Keratinocyte (primary cell): ENCODE measurements at regions not wholly inside any gene's neighbourhood (a gene's known extent, or its start where the extent isn't known, plus 50 kb on each side); places are given as distances from the start of the nearest gene placed in this dataset.
A peak's percentile ranks its signal among the peaks of the same experiment; 100 is the strongest.

Experiments
- DNase-seq: peaks from one replicate; pipeline ENCODE4 v3.0.0-alpha.2; 2011; ENCODE audit warnings: low read depth, missing footprints, low spot score
- FAIRE-seq: peaks from 2 replicates; lab custom pipeline; 2011; peaks lifted over from hg19 to GRCh38; lab: Jason Lieb, UNC
- H2AFZ ChIP-seq: 2 replicates; pipeline ENCODE4 v1.6.0; 2012; ENCODE audit warnings: low read length, control low read depth, inconsistent platforms; ENCODE audit not compliant: control insufficient read depth
- H3K27ac ChIP-seq: 2 replicates; pipeline ENCODE4 v1.5.1; 2011; ENCODE audit warnings: low read length; ENCODE audit not compliant: control insufficient read depth, insufficient read depth
- H3K27me3 ChIP-seq: 3 replicates; pipeline ENCODE4 v1.6.0; 2011; ENCODE audit warnings: low read length; ENCODE audit not compliant: control insufficient read depth, insufficient read depth; ENCODE audit errors: extremely low read depth
- H3K36me3 ChIP-seq, 2 experiments: 2 replicates in 1 of 2; 3 replicates in 1 of 2; pipeline ENCODE4 v1.5.1; 2011; ENCODE audit warnings: low read length in 2 of 2, mild to moderate bottlenecking in 1 of 2; ENCODE audit not compliant: control insufficient read depth in 2 of 2, insufficient read depth in 2 of 2; ENCODE audit errors: extremely low read depth in 1 of 2
- H3K4me1 ChIP-seq: 3 replicates; pipeline ENCODE4 v1.5.1; 2011; ENCODE audit warnings: low read length; ENCODE audit not compliant: control insufficient read depth, insufficient read depth; ENCODE audit errors: extremely low read depth
- H3K4me2 ChIP-seq: 3 replicates; pipeline ENCODE4 v1.6.0; 2011; ENCODE audit warnings: low read depth, low read length; ENCODE audit not compliant: control insufficient read depth, insufficient read depth; ENCODE audit errors: extremely low read depth
- H3K4me3 ChIP-seq, 3 experiments: fragments of 200-600 bp in 1 of 3; sonication (generic) in 1 of 3; 2 replicates in 2 of 3; 3 replicates in 1 of 3; pipeline ENCODE4 v1.5.1; 2011 to 2016; ENCODE audit warnings: low read length in 3 of 3, mild to moderate bottlenecking in 3 of 3, control low read depth in 2 of 3, inconsistent platforms in 1 of 3, low read depth in 1 of 3, mixed read lengths in 1 of 3, mixed run types in 1 of 3, moderate library complexity in 1 of 3; ENCODE audit not compliant: control insufficient read depth in 2 of 3, insufficient read depth in 2 of 3; ENCODE audit errors: extremely low read depth in 1 of 3
- H3K79me2 ChIP-seq: 2 replicates; pipeline ENCODE4 v1.6.0; 2012; ENCODE audit warnings: low read length; ENCODE audit not compliant: control insufficient read depth, insufficient read depth
- H3K9ac ChIP-seq: 3 replicates; pipeline ENCODE4 v1.6.0; 2011; ENCODE audit warnings: low read length; ENCODE audit not compliant: control insufficient read depth, insufficient read depth; ENCODE audit errors: extremely low read depth
- H3K9me1 ChIP-seq: 3 replicates; pipeline ENCODE4 v1.6.0; 2011; ENCODE audit warnings: low read length; ENCODE audit not compliant: control insufficient read depth, insufficient read depth; ENCODE audit errors: extremely low read depth
- H3K9me3 ChIP-seq: 2 replicates; pipeline ENCODE4 v1.5.1; 2012; ENCODE audit warnings: low read depth, low read length; ENCODE audit not compliant: control insufficient read depth
- H4K20me1 ChIP-seq: 3 replicates; pipeline ENCODE4 v1.6.0; 2011; ENCODE audit warnings: low read length; ENCODE audit not compliant: control insufficient read depth, insufficient read depth; ENCODE audit errors: extremely low read depth
- EZH2 ChIP-seq: IDR thresholded peaks from one replicate; pipeline ENCODE4 v1.6.1; 2012; ENCODE audit warnings: inconsistent platforms, mild to moderate bottlenecking, low read length, moderate library complexity
- dilution Hi-C: fragments of 300-500 bp; cut with MboI; formaldehyde crosslinking; loops from one replicate; pipeline ENCODE4 v1.7.0; 2020; ENCODE audit warnings: low sequenced_read_pairs; ENCODE audit not compliant: extremely low pct_ligation_motif_present
- TF ChIP-seq, protein P1 (sequence below), 3 experiments: IDR thresholded peaks in 1 of 3; conservative IDR thresholded peaks in 1 of 3; optimal IDR thresholded peaks in 1 of 3; 2 replicates in 2 of 3; 3 replicates in 1 of 3; pipeline versions ENCODE3 to v1.5.1; 2011; ENCODE audit warnings: low read length in 3 of 3, mild to moderate bottlenecking in 3 of 3, moderate library complexity in 2 of 3, control low read depth in 1 of 3, inconsistent platforms in 1 of 3; ENCODE audit not compliant: insufficient read depth in 2 of 3; ENCODE audit errors: extremely low read depth in 1 of 3

DNA sequence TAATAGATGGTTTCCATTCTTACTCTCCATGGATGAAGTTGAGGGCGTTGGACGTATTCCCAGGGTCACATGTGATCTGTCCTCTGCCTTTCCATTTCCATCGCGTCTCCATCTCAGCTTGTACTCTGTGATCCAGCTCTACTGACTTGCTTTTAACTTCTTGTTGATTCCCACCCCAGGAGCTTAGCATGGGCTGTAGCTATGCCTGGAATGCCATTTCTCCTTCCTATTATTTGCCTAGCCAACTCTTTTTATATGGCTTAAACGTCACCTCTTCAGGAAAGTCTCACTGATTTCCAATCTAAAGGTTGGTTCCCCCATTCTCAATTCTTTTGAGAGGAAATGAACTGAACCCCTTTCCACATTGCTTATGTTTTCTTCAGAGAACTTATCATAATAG, 475.9 kb downstream of the XYLT1 start:
- Histone ChIP-seq H3K9me1 (no peaks in the 10 kb centered on the region), H3K9ac (no peak overlapping the region), H4K20me1 (no peaks in the 10 kb centered on the region), H3K4me1 (no peaks in the 10 kb centered on the region), H3K79me2 (no peaks in the 10 kb centered on the region), H3K27me3 (no peaks in the 10 kb centered on the region), H3K27ac (no peak overlapping the region), H3K36me3 (no peaks in the 10 kb centered on the region), H3K4me3 (no peak overlapping the region), H3K9me3 (no peaks in the 10 kb centered on the region), H2AFZ (no peak overlapping the region), H3K4me2 (no peak overlapping the region)
- dilution Hi-C loops = no loop called here
- FAIRE-seq (no peak), DNase-seq (no peak)
- TF ChIP-seq, protein P1, sequence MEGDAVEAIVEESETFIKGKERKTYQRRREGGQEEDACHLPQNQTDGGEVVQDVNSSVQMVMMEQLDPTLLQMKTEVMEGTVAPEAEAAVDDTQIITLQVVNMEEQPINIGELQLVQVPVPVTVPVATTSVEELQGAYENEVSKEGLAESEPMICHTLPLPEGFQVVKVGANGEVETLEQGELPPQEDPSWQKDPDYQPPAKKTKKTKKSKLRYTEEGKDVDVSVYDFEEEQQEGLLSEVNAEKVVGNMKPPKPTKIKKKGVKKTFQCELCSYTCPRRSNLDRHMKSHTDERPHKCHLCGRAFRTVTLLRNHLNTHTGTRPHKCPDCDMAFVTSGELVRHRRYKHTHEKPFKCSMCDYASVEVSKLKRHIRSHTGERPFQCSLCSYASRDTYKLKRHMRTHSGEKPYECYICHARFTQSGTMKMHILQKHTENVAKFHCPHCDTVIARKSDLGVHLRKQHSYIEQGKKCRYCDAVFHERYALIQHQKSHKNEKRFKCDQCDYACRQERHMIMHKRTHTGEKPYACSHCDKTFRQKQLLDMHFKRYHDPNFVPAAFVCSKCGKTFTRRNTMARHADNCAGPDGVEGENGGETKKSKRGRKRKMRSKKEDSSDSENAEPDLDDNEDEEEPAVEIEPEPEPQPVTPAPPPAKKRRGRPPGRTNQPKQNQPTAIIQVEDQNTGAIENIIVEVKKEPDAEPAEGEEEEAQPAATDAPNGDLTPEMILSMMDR (optimal IDR thresholded peaks at IDR 0.05 in 1 of 3, IDR thresholded peaks at IDR 0.05 in 1 of 3, conservative IDR thresholded peaks at IDR 0.05 in 1 of 3; ENCODE audit: extremely low read depth in 1 of 3, insufficient read depth in 2 of 3, low read length in 3 of 3) = no peak

DNA sequence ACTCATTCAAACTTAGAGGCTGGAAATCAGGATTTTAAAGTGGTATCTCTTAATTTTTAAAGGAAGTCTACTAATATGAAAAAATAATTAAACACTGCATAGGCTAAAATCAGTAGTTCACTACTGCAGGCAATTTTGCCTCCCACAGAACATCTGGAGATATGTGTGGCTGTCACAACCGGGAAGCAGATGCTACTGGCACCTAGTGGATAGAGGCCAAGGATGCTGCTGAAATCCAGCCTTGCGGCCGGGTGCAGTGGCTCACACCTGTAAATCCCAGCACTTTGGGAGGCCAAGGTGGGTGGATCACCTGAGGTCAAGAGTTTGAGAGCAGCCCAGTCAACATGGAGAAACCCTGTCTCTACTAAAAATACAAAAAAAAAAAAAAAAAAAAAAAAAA, 473.9 kb downstream of the XYLT1 start:
- Histone ChIP-seq H3K4me3 (no peak overlapping the region), H2AFZ (no peak overlapping the region), H3K9ac (no peak overlapping the region), H3K9me3 (no peaks in the 10 kb centered on the region), H4K20me1 (no peaks in the 10 kb centered on the region), H3K79me2 (no peaks in the 10 kb centered on the region), H3K27me3 (no peaks in the 10 kb centered on the region), H3K4me2 (no peak overlapping the region), H3K4me1 (no peaks in the 10 kb centered on the region), H3K36me3 (no peaks in the 10 kb centered on the region), H3K27ac (no peak overlapping the region), H3K9me1 (no peaks in the 10 kb centered on the region)
- TF ChIP-seq, protein P1 (optimal IDR thresholded peaks at IDR 0.05 in 1 of 3, IDR thresholded peaks at IDR 0.05 in 1 of 3, conservative IDR thresholded peaks at IDR 0.05 in 1 of 3; ENCODE audit: extremely low read depth in 1 of 3, insufficient read depth in 2 of 3, low read length in 3 of 3) = peak in 1 of 3 experiments; percentile 12
- no peak for TF ChIP-seq EZH2
- DNase-seq (no peak), FAIRE-seq (no peak)
- dilution Hi-C loops = no loop called here
